ENCODE measurements at regions not wholly inside any gene's neighbourhood (a gene's known extent, or its start where the extent isn't known, plus 50 kb on each side); places are given as distances from the start of the nearest gene placed in this dataset.
"Not testable (repeated sequence)": the region's sequence is repeated elsewhere in the genome, so short reads cannot be mapped to it uniquely, and the experiment has no call there.

DNA sequence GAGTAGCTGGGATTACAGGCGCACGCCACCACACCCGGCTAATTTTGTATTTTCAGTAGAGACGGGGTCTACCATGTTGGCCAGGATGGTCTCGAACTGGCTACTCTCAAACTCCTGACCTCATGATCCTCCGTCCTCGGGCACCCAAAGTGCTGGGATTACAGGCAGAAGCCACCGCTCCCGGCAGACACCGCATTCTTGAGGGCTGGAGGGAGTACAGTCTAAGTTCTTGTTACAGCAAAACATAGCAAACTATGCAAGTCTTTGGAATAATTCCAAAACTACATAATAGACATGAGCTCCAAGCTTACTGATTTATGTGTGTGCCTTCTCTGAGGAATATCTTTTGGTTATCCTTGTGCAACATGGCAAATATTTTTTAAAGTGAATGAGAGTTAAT is 299.1 kb upstream of the ZNF658 start:
- H3K27me3 Mint-ChIP-seq (ENCODE audit: low read depth); ATAC-seq; H3K9me3 Mint-ChIP-seq (ENCODE audit: insufficient read depth); POLR2A ChIA-PET; CTCF ChIA-PET; H3K27ac Mint-ChIP-seq; H3K4me3 Mint-ChIP-seq; H3K4me1 Mint-ChIP-seq (ENCODE audit: low read depth); DNase-seq; H3K36me3 Mint-ChIP-seq (ENCODE audit: low read depth): not testable (repeated sequence)

DNA sequence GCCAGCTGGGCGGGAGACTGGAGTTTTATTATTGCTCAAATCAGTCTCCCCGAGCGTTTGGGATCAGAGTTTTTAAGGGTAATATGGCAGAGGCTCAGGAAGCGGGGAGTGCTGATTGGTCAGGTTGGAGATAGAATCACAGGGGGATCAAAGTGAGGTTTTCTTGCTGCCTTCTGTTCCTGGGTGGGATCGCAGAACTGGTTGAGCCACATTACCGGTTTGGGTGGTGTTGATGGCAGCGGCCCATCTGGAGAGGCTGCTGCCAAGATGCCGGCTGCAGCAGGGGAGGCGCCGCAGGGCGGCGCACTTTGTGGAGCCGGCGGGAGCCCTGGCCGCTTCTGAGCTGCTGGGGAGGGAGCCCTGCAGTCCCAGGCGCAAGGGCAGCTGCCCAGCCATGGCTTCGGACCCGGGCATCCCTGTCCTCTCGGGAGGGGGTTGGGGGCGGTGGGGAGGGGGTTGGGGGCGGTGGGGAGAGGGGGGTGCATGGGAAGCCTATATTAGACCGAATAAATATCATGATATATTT is 268.9 kb upstream of the ZNF658 start:
- not testable (repeated sequence) for H3K36me3 Mint-ChIP-seq (ENCODE audit: low read depth)

DNA sequence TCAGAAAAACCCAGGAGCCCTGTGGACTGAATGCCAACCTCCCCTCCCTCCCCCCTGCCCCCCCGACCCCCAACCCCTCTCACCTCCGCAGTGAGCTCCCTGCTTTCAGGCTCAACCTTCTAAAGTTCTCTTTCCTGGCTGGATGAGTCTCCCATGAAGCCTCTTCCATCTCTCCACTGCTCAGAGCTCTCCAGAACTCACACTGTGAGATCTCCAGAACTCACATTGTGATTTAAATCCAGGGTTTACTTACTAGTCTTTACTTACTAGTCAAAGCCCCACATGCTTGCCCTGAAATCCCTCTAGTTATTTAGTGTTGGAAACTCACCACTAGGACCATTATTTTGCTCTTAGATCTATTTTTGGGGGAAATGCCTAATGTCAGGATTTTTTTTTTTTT is 252.8 kb upstream of the ZNF658 start:
- H3K4me3 Mint-ChIP-seq; H3K36me3 Mint-ChIP-seq (ENCODE audit: low read depth); H3K4me1 Mint-ChIP-seq (ENCODE audit: low read depth); H3K27me3 Mint-ChIP-seq (ENCODE audit: low read depth); DNase-seq; CTCF ChIA-PET; POLR2A ChIA-PET; H3K9me3 Mint-ChIP-seq (ENCODE audit: insufficient read depth); H3K27ac Mint-ChIP-seq; ATAC-seq: not testable (repeated sequence)

More for the DNA sequence above, 268.9 kb upstream of the ZNF658 start:
- H3K4me1 Mint-ChIP-seq (ENCODE audit: low read depth); ATAC-seq; POLR2A ChIA-PET; H3K4me3 Mint-ChIP-seq; CTCF ChIA-PET; DNase-seq; H3K27ac Mint-ChIP-seq; H3K9me3 Mint-ChIP-seq (ENCODE audit: insufficient read depth); H3K27me3 Mint-ChIP-seq (ENCODE audit: low read depth): not testable (repeated sequence)

DNA sequence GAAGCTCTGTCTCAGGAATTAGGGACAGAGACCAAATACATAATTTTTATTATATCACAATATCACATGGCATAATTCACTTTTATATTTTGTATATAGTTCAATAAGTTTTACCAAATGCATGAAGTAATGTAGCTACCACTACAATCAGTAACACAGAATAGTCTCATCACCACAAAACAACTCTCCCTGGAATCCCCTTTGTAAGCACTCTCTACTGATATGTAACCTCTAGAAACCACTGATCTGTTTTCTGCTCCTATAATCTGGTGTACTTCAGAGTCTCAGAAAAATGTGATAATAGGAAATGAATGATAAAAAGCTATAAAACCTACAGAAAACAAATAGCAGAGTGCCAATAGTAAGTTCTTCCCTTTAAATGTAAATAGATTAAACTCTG is 210.3 kb upstream of the ZNF658 start:
- H3K4me3 Mint-ChIP-seq; POLR2A ChIA-PET; CTCF ChIA-PET; H3K27me3 Mint-ChIP-seq (ENCODE audit: low read depth); H3K27ac Mint-ChIP-seq; ATAC-seq; DNase-seq; H3K9me3 Mint-ChIP-seq (ENCODE audit: insufficient read depth); H3K36me3 Mint-ChIP-seq (ENCODE audit: low read depth); H3K4me1 Mint-ChIP-seq (ENCODE audit: low read depth): not testable (repeated sequence)

DNA sequence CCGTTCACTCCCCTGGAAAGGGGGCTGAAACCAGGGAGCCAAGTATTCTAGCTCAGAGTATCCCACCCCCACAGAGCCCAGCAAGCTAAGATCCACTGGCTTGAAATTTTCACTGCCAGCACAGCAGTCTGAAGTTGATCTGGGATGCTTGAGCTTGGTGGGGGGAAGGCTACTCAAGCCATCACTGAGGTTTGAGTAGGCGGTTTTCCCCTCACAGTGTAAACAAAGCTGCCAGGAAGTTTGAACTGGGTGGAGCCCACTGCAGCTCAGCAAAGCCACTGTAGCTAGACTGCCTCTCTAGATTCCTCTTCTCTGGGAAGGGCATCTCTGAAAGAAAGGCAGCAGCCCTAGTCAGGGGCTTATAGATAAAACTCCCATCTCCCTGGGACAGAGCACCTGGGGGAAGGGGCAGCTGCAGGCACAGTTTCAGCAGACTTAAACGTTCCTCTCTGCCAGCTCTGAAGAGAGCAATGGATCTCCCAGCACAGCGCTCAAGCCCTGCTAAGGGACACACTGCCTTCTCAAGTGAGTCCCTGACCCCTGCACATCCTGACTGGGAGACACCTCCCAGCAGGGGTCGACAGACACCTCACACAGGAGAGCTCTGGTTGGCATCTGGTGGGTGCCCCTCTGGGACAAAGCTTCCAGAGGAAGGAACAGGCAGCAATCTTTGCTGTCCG is 204.8 kb upstream of the ZNF658 start:
- not testable (repeated sequence) for DNase-seq

DNA sequence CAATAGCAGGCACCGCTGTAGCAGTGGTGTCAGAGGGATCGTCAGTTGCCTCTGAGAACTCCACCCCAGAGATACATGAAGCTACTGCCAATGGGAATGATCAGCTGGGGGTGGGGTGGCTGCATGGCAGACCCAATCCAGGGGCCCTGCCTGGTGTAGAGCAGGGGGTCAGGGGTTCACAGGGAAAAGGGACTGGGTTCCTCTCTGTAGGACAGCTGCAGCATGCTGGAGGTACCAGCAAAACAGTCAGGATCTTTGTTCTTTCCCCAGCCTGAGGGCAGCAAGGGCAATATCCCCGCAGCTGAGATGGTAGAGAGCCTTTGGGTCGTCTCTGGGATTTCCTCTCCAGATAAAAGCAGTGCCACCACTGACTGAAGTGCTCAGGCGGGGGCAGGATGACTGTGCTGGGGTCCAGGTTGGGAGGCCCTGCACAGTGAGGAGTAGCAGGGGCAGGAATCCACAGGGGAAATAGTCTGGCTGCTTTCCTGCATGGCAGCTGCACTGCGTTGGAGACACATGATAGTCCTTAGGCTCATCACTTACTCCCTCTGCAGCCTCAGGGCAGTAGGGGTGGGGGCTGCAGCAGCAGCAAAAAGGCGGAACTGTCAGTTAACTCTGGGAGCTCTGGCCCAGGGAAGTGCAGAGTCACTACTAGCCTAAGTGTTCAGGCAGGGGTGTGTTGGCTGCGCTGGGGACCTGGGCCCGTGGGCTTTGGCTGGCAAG is 203.0 kb upstream of the ZNF658 start:
- H3K4me1 Mint-ChIP-seq (ENCODE audit: low read depth); H3K9me3 Mint-ChIP-seq (ENCODE audit: insufficient read depth); H3K27me3 Mint-ChIP-seq (ENCODE audit: low read depth); POLR2A ChIA-PET; H3K27ac Mint-ChIP-seq; ATAC-seq; H3K4me3 Mint-ChIP-seq; H3K36me3 Mint-ChIP-seq (ENCODE audit: low read depth); CTCF ChIA-PET; DNase-seq: not testable (repeated sequence)

More for the DNA sequence above, 204.8 kb upstream of the ZNF658 start:
- H3K27me3 Mint-ChIP-seq (ENCODE audit: low read depth); H3K4me3 Mint-ChIP-seq; H3K9me3 Mint-ChIP-seq (ENCODE audit: insufficient read depth); CTCF ChIA-PET; H3K36me3 Mint-ChIP-seq (ENCODE audit: low read depth); H3K27ac Mint-ChIP-seq; POLR2A ChIA-PET; H3K4me1 Mint-ChIP-seq (ENCODE audit: low read depth): not testable (repeated sequence)
- ATAC-seq = peak; percentile 39

DNA sequence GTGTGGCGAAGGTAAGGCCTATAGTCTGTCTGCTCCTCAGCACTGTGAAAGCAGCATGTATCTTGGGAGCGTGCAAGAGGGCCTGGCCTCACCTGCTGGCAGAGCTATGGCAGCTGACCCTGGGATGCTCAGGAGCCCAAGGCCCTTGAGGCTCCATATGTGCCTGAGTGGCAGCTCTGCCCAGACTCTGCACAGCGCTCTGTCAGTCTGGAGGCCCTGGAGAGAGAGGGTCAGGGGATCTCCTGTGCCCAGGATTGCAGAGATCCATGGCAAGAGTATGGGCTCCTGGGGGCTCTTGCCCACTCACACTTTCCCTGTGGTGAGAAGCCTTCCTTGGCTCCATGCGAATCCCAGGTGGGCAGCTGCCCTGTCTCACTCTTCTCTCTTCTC is 202.5 kb upstream of the ZNF658 start:
- H3K27me3 Mint-ChIP-seq (ENCODE audit: low read depth); DNase-seq; ATAC-seq; H3K4me1 Mint-ChIP-seq (ENCODE audit: low read depth); H3K27ac Mint-ChIP-seq; H3K4me3 Mint-ChIP-seq; CTCF ChIA-PET; H3K9me3 Mint-ChIP-seq (ENCODE audit: insufficient read depth); POLR2A ChIA-PET; H3K36me3 Mint-ChIP-seq (ENCODE audit: low read depth): not testable (repeated sequence)

DNA sequence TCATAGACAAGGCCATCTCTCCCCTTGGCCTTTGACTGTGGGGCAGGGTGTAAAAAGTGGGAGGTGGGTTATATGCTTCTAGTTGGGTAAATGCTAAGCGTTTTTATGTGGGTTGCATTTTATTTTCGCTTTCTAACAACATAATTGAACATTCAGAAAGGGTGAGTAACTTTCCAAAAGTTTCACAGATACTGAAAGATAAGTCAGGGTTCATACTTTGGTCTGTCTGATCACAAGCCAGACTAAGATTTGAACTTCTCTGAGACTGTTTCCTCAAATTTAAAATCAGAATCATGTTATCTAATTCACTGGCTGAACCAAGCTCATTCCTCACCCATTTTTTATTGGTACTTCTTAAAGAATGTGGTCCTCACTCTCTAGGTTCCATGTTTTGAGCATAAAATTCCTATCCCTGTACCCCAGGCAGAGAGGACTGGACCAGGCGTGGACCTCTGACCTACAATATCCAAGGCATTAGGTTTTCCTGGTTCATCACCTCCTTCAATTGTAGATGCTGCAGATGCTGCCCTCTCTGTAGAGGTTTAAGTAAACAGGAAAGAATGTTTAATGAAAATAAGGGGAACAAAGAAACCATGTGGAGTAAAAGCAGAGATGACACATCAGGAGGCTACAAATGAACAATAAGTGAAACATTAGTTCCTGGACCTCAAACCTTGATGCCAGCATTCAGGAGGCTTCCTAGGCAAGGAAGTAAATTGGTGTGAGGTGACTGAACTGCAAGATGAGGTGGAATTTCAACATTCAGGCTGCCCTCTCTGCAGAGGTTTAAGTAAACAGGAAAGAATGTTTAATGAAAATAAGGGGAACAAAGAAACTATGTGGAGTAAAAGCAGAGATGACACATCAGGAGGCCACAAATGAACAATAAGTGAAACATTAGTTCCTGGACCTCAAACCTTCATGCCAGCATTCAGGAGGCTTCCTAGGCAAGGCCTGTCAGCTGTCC is 198.8 kb upstream of the ZNF658 start:
- H3K27me3 Mint-ChIP-seq (ENCODE audit: low read depth); H3K36me3 Mint-ChIP-seq (ENCODE audit: low read depth); CTCF ChIA-PET: not testable (repeated sequence)

DNA sequence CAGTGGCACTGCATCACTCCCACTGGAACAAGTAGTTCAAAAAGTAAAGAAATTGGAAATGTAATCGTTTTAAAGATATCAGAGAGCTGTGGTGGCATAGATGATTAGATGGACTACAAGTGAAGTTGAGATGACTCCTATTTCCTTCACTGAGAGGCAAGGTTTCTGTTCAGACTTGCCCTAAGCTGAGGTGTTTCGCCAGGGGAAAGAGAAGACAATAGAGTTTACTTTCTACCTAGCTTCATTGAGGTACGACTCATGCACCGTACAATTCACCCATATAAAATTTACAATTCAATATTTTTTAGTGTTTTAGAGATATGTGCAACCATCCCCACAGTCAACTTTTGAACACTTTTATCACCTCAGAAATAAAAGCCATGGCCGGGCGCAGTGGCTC is 189.0 kb upstream of the ZNF658 start:
- H3K27me3 Mint-ChIP-seq (ENCODE audit: low read depth); DNase-seq; H3K4me3 Mint-ChIP-seq; ATAC-seq; H3K36me3 Mint-ChIP-seq (ENCODE audit: low read depth); H3K4me1 Mint-ChIP-seq (ENCODE audit: low read depth); H3K27ac Mint-ChIP-seq; H3K9me3 Mint-ChIP-seq (ENCODE audit: insufficient read depth); CTCF ChIA-PET; POLR2A ChIA-PET: not testable (repeated sequence)

More for the DNA sequence above, 198.8 kb upstream of the ZNF658 start:
- POLR2A ChIA-PET; H3K4me3 Mint-ChIP-seq; H3K9me3 Mint-ChIP-seq (ENCODE audit: insufficient read depth); H3K4me1 Mint-ChIP-seq (ENCODE audit: low read depth); ATAC-seq; DNase-seq; H3K27ac Mint-ChIP-seq: not testable (repeated sequence)

DNA sequence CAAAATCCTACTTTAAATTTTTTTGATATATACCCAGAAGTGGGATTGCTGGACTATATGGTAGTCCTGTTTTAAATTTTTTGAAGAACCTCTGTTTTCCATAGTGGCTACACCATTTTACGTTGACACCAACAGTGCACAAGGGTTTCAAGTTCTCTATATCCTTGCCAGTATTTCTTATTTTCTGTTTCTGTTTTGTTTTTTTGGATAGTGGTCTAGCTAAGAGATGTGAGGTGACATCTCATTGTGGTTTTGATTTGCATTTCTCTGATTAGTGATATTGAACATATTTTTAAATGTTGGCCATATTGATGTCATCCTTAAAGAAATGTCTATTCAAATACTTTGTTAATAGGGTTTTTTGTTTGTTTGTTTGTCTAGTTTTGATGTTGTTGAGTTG is 187.7 kb upstream of the ZNF658 start:
- H3K9me3 Mint-ChIP-seq (ENCODE audit: insufficient read depth); ATAC-seq; H3K4me3 Mint-ChIP-seq; CTCF ChIA-PET; H3K27ac Mint-ChIP-seq; H3K36me3 Mint-ChIP-seq (ENCODE audit: low read depth); H3K4me1 Mint-ChIP-seq (ENCODE audit: low read depth); DNase-seq; H3K27me3 Mint-ChIP-seq (ENCODE audit: low read depth); POLR2A ChIA-PET: not testable (repeated sequence)

DNA sequence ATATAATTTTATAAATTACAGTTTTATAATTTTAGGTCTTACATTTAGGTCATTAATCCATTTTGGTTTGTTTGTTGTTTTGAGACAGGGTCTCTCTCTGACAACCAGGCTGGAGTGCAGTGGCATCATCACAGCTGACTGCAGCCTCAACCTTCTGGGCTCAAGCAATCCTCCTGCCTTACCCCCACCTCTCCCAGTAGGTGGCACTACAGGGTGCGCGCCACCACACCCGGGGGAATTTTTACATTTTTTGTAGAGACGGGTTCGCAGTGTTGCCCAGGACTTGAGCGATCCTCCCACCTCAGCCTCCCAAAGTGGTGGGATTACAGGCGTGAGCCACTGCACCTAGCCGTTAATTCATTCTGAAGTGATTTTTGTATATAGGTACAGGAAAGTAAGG is 187.0 kb upstream of the ZNF658 start:
- H3K27ac Mint-ChIP-seq; H3K4me3 Mint-ChIP-seq; H3K9me3 Mint-ChIP-seq (ENCODE audit: insufficient read depth); H3K27me3 Mint-ChIP-seq (ENCODE audit: low read depth); H3K4me1 Mint-ChIP-seq (ENCODE audit: low read depth); ATAC-seq; CTCF ChIA-PET; H3K36me3 Mint-ChIP-seq (ENCODE audit: low read depth); DNase-seq; POLR2A ChIA-PET: not testable (repeated sequence)

DNA sequence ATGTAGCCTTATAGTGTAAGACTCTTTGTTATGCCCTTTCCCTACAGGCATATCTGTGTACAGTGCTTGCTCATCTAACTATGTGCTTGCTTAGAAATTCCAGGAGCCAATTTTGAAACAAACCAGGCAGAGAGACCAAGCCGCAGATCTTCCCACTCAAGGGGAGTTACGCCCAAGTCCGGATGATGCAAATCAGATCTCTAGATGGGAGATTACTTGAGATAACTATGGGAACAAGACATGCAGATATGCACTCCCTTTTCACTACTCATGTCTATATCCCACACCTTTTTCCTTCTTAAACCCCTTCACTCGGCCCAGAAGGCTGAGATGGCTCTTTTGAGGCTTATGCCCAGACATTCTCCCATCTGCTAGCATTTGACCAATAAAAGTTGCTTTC is 179.7 kb upstream of the ZNF658 start:
- H3K4me3 Mint-ChIP-seq; ATAC-seq; H3K9me3 Mint-ChIP-seq (ENCODE audit: insufficient read depth); H3K27ac Mint-ChIP-seq; H3K27me3 Mint-ChIP-seq (ENCODE audit: low read depth); DNase-seq; CTCF ChIA-PET; POLR2A ChIA-PET; H3K4me1 Mint-ChIP-seq (ENCODE audit: low read depth); H3K36me3 Mint-ChIP-seq (ENCODE audit: low read depth): not testable (repeated sequence)
